Activated CD8-positive, alpha-beta memory T cell treated with anti-CD3 and anti-CD28 coated beads for 48 hours (primary cell): ENCODE measurements at regions not wholly inside any gene's neighbourhood (a gene's known extent, or its start where the extent isn't known, plus 50 kb on each side); places are given as distances from the start of the nearest gene placed in this dataset.

Experiments
- DNase-seq, 3 experiments: peaks; one replicate each; pipeline ENCODE4 v3.0.0-alpha.2; 2020; ENCODE audit warnings: low read depth in 2 of 3, low spot score in 2 of 3

- no peak for DNase-seq
These were observed 75.9 kb downstream of the EDN3 start for GRCh38 chr20:59376109-59376841.

DNA sequence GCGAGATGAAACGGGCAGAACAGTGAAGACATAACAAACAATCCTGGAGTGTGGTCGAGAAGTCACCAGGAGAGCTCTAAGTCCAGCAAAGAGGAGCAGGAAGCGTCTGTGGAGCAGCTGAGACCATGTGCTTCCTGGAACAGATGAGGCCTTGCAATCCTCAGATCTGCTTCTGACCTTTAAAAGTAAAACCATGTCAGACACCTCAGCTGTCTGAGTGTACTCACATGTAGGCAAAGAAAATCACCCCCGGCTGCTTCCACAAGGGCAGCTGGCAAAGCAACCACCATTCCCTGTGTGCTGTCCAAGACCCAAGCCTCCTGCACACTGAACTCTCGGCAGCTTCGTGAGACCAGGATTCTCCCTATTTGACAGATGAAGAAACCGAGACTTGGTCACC, 76.6 kb downstream of the EDN3 start:
- DNase-seq: no peak

DNA sequence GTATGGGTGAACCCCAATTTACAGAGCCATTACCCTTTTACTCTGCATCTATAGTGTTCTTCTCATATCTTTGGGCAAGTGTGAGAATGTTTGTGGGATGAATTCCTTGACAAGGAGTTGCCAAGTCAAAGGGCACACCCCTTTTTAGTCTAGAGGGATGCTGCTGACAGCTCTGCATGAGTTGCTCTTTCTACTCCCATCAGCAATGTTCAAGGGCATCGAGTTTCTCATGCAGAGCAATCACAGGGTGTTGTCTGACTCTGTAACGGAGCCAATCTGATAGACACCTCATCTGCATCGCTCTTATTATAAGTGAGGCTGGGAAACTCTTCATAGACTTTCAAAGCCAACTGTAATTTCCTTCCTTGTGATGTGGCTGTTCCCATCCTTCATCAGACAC, 77.4 kb downstream of the EDN3 start:
- DNase-seq: no peak

GRCh38 chr20:59378396-59378795, 78.0 kb downstream of the EDN3 start:
- no peak for DNase-seq

- DNase-seq: no peak
These were observed 78.6 kb downstream of the EDN3 start for GRCh38 chr20:59378966-59379365.

DNA sequence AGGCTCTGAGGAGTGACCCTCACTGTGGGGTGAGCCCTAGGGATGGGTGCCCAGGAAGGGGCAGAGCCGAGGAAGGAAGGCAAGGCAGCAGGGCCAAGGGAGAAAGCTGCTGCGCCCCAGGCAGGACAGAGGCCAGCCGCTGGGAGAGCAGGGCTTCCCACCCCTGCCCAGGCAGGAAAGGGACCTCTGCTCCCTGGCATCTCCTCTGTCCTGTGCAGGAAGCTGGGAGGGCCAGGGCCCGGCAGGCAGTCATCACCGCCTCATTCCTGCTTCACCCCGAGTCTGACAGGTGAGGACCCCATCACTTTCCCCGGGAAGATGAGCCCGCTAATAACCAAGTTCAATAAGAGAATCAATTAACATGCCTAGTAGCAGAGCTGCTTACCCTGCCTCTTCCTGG, 81.3 kb downstream of the EDN3 start:
- no peak for DNase-seq

GRCh38 chr20:59382157-59382725, 81.8 kb downstream of the EDN3 start:
- DNase-seq: no peak

GRCh38 chr20:59382907-59383306, 82.5 kb downstream of the EDN3 start:
- DNase-seq: no peak

DNA sequence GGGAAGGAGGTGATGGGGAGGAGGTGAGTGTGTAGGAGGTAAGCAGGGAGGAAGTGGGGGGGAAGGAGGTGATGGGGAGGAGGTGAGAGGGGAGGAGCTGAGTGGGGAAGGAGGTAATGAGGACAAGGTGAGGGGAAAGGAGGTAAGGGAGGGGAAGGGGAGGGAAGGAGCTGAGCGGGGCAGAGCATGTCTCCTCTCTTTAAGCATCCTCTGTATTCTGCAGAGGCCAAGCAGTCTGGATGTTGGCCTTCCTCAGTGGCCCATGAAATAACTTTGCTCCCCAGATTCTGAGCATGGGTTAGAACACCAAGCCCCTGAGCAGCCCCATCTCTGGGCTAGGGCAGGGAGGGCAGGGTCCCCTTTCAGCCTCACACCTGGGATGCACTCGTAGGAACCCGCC, 84.6 kb downstream of the EDN3 start:
- no peak for DNase-seq

DNA sequence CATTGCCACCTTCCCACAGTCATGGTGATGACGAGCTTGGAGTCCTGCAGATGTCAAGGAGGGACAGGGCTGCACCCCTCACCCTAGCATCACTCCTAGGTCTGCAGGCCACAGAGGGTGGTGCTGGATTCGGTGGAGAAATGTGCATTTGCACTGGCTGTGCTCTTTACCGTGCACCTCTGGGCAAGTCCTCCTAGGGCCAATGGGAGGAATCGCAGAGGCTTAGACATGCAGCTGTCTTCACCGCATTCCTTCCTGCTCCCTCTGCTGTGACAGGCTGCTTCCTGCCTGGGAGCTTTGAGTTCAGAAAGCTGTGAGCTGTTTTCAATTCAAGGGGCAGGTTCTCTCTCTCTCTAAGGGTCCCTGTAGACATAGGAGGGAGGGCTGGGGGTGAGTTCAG, 85.1 kb downstream of the EDN3 start:
- no peak for DNase-seq

DNA sequence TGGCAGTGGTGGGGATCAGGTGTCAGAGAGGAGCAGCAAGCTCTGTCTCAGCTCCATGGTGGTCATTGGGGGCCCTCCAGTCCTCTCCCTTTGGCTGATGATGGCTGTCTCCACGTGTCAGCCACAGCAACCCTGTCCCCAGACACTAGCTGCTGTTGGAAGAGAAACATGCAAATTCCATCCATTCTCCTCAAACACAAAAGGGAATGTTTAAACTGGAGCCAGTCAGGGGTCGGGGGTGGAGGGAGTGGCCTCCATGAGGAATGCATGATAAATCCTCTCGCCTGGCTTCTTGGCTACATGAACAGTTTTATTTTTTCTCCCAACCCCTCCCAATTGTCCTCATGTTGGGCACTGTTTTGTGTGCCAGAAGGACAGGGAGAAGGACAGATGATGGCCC, 86.4 kb downstream of the EDN3 start:
- no peak for DNase-seq

GRCh38 chr20:59387891-59388290, 87.5 kb downstream of the EDN3 start:
- DNase-seq: no peak

DNA sequence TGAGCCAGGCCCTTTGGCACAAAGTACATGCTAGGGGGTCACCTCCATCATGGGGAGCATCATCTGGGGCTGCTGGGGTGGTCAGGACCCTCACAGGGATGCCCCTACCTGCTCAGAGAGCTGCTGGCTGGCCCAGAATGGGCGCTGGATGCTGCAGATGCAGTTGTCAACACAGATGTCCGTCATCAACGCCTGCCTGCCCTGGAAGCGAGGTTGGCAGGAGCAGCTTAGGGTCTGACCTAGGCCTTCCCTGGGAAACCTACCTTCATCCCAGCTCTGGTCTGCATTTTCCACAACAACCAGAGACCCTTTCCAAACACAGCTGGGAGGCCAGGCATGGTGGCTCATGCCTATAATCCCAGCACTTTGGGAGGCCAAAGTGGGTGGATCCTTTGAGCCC, 88.0 kb downstream of the EDN3 start:
- DNase-seq: no peak

DNA sequence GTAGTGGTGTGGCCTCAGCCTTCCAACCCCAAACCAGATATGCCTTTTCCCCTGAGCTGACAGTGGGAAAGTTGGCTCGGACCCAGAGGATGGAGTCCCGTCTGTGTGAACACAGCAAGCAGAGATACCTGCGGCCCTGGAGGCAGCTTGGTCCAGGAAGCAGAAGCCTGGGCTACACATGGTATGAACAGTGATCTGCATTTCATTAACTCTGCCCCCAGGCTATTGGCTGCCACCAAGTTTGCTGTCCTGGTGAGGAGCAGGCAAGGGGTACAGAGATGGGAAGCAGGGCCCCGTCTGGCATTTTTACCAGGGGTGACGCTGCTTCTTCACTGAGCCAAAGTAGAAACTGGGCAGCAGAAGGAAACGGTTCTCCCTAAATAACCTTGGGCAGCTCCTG, 90.0 kb downstream of the EDN3 start:
- no peak for DNase-seq

DNA sequence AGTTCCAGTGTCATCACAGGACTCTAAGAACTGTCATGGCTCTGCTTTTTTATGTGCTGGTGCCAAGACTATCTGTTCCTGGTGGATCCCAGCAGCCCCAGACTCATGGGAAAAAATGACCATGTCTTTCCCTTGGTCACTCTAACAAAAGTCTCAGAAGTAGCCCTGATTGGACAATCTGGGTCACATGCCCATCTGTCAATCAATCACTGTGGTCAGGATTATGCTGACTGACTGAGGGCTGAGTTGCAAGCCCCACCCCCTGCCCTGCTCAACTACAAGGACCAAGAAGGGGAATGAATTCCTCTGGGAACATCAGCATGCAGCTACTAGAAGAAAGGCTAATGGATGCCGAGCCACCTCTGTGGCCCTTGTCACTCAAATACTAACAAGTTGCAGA, 91.6 kb downstream of the EDN3 start:
- DNase-seq: no peak

DNA sequence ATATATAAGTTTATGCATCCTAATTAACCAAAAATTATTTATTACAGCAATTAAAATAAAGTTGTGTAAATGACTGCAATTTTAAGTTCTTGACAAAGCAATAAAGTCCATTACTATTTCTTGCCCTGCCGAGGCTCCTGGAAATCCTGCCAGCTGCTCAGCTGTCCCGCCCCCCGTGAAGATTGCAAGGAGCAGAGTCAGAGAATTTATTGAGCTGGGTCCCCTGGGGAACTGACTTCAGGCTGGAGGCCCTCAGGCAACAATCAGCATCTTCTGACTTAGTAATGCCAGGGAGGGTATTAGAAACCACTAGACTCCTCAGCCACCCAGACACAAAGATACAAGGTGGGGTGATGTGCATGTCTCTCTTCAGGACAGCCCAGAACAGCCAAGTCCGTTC, 92.3 kb downstream of the EDN3 start:
- no peak for DNase-seq

DNA sequence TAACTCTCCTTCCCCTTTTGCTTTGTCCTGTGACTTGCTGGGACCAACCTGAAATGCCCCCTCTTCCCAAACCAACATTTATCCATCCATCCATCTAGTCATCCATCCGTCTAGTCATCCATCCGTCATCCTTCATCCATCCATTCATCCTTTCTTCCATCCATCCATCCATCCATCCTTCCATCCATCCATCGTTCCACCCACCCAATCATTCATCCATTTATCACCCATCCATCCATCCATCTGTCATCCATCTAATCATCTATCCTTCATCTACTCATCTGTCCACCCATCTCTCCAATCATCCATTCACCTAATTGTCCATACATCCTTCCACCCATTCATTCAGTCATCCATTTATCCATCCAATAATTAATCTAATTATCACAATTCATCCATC, 92.7 kb downstream of the EDN3 start:
- DNase-seq: no peak

DNA sequence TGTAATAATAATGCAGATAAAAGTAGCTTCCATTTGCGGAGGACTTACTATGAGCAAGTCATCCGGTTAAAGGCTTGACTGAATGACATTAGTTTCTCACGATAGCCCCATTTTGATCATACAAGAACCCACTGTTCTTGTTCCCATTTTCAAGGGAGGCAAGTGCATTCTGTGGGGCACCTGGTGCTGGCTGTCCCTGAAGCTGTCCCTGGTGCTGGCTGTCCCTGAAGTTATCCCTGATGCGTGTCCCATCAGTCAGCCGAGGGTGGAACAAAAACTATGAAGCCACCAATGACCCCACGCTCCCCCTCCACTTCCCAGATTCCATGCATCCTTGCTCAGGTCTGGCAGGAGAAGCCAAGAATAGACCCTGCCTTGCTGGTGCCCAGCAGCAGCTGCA, 95.3 kb downstream of the EDN3 start:
- DNase-seq: no peak

DNA sequence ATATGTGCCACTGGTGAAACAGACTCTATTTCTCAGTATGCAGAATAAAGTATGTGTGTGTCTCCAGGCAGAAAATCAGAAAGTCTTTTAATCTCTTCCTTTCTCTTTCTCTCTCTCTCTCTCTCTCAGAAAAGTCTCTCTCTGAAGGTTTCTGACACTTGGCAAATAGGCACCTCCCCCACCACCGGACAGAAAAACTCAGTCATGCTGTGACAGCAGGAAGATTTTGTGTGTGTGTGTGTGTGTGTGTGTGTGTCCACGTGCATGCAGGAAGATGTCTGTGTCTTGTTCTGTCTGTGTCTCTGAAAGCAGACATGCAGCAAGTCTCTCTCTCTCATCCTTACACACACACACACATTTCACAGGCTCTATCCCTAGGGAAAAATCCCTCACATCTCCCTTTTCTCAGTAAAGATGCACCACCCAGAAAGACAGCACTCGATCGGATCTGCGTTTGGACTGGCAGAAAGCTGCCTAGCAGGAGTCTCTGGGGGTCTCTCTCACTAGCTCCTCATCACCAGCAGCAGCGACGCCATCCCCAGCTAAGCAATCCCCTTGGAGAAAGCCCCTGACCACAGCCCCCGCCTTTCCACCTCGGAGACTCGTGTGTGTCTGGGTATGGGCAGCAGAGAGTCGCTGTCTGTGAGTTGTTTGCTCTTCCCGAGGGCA, 98.3 kb downstream of the EDN3 start:
- no peak for DNase-seq

DNA sequence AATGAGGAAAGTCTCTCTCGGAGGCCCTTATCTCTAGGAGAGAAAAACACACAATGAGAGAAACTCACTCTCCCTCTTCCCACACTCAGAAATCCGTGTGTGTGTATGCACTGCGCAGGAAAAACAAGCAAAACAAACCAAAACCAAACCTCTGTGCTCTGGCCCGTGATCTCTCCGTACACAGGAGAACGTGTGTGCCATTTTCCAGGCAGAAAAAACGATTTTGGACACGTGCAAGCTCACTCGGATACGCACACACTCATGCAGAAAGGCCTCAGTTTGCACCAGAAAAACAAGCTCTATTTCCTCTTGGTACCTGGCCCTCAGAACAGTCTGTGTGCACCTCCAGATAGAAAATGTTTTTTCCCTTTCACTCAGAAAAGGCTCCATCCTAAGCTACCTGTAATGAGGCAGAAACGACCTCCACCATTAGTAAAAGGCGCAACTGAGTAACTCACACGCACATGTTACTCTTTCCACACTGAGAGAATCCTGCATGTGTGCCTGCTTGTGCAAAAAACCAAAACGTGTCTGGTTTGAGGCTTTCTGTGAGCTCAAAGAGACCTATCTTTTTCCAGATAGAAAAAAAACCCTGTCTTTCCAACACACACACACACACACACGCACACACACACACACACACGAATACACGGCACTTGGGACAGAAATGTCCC, 99.2 kb downstream of the EDN3 start:
- no peak for DNase-seq

DNA sequence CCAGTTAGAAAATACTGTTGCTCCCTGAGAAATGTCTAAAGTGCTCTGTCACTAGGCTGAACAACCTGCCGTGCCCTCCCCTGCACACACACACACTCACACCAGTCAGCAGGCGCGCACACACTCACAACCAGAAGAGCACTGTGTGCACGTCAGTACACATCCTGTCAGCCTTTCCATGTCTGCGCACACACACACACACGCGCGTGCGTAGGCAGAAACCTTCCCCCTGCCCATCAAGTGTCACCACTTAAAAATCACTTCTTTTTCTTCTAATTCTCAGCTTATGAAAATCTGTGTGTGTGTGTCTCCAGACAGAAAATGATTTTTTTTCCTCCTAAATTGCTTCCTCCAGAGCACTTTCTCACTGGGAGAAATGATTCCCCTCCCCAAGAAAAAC, 100.3 kb downstream of the EDN3 start:
- DNase-seq: no peak

DNA sequence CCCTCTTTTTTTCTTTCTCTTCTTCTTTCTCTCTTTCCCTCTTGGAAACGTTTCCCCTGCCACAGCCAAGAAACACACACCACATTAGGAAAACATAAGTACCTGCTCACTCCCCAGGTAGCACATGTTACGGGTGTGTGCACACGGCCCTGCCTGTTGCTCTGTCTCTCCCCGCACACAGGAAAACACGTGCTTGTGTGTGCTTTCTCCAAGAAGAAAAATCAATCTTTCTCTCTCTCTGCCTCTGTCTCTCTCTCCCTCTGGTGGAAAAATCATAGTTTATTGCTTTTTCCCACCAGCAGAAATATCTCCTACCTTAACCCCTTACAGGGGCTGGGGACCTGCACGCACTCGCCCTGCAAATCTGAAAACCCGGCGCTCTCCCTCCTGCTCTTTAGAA, 102.3 kb downstream of the EDN3 start:
- no peak for DNase-seq
